ENCODE measurements at regions not wholly inside any gene's neighbourhood (a gene's known extent, or its start where the extent isn't known, plus 50 kb on each side); places are given as distances from the start of the nearest gene placed in this dataset.

- DNase-seq (ENCODE audit: low read depth, low spot score) = no peak
- H2AFZ ChIP-seq (ENCODE audit: low read depth, low read length, poor library complexity, severe bottlenecking) = no peak overlapping the region
- ChIA-PET POLR2A (no interaction called here), CTCF (no interaction called here), RAD21 (ENCODE audit: low non-redundant PET in 1 of 2, low total read pairs in 2 of 2, uncharacterized antibody in 2 of 2, unreplicated experiment in 2 of 2) (no interaction called here)
- TF ChIP-seq EZH2 (IDR thresholded peaks at IDR 0.05) (no peak), MAX (IDR thresholded peaks at IDR 0.05) (no peak), SRF (IDR thresholded peaks at IDR 0.05; ENCODE audit: low read depth) (no peak), SIN3A (IDR thresholded peaks at IDR 0.05; ENCODE audit: low read depth) (no peak), POLR2A (IDR thresholded peaks at IDR 0.05; ENCODE audit: borderline replicate concordance, extremely low read depth, insufficient read depth, insufficient read length) (no peak), ZFX (IDR thresholded peaks at IDR 0.05) (no peak), POLR2AphosphoS5 (IDR thresholded peaks at IDR 0.05; ENCODE audit: low read depth, low read length) (no peak), ELF1 (IDR thresholded peaks at IDR 0.05; ENCODE audit: borderline replicate concordance, low read depth) (no peak), CBX3 (IDR thresholded peaks at IDR 0.05; ENCODE audit: low read depth) (no peak)
- no peak overlapping the region for H3K4me3 ChIP-seq (replicated peaks in 1 of 2; ENCODE audit: low read depth in 1 of 2, low read length in 2 of 2)
- H3K9ac ChIP-seq (ENCODE audit: low read length) = no peak overlapping the region
- H3K4me2 ChIP-seq (ENCODE audit: low read length) = no peak overlapping the region
- no peaks in the 10 kb centered on the region for H3K79me2 ChIP-seq (ENCODE audit: insufficient read depth, low read length)
- H3K9me3 ChIP-seq (ENCODE audit: control insufficient read depth in 1 of 2, insufficient read depth in 1 of 2, low read depth in 1 of 2, low read length in 2 of 2) = peaks cover 4 to 17% of the 10 kb centered on the region in 2 experiments; a peak in 2 of 4 replicates
- no peaks in the 10 kb centered on the region for H3K9me2 ChIP-seq (ENCODE audit: insufficient read depth)
- no peaks in the 10 kb centered on the region; a peak in 1 of 4 replicates for H3K36me3 ChIP-seq (ENCODE audit: control insufficient read depth in 1 of 2, insufficient read depth in 2 of 2, low read length in 2 of 2)
- intact Hi-C loops (cut with micrococcal nuclease) = no loop called here
- no peaks in the 10 kb centered on the region for H4K20me1 ChIP-seq (ENCODE audit: insufficient read depth)
- BruUV-seq (replicated peaks) = no TSS peak
- no peak overlapping the region for H3K27ac ChIP-seq (ENCODE audit: low read depth, low read length)
- no peak for ATAC-seq
- H3K27me3 ChIP-seq (ENCODE audit: insufficient read depth, low read length) = no peaks in the 10 kb centered on the region
- no peaks in the 10 kb centered on the region for H3K4me1 ChIP-seq (ENCODE audit: control insufficient read depth in 1 of 2, insufficient read depth in 2 of 2, low read length in 2 of 2)
These were observed 104.7 kb upstream of the IRX2 start for GRCh38 chr5:2856206-2856605.

GRCh38 chr5:2852446-2852845 lies 101.0 kb upstream of the IRX2 start:
- RAD21 ChIA-PET (ENCODE audit: low non-redundant PET in 1 of 2, low total read pairs in 2 of 2, uncharacterized antibody in 2 of 2, unreplicated experiment in 2 of 2) = no interaction called here
- intact Hi-C loops (cut with micrococcal nuclease) = no loop called here
- POLR2A ChIA-PET = no interaction called here
- BruUV-seq (replicated peaks) = no TSS peak
- CTCF ChIA-PET = no interaction called here
- H3K9ac ChIP-seq (ENCODE audit: low read length) = no peak overlapping the region
- no peaks in the 10 kb centered on the region for H3K27me3 ChIP-seq (ENCODE audit: insufficient read depth, low read length)
- no peak for TF ChIP-seq ZFX (IDR thresholded peaks at IDR 0.05)
- TF ChIP-seq CBX3 (IDR thresholded peaks at IDR 0.05; ENCODE audit: low read depth) = no peak
- TF ChIP-seq ATF3 (IDR thresholded peaks at IDR 0.05) = no peak
- TF ChIP-seq CEBPB (IDR thresholded peaks at IDR 0.05; ENCODE audit: low read depth) = no peak
- no peak for TF ChIP-seq REST (IDR thresholded peaks at IDR 0.05; ENCODE audit: low read depth)
- TF ChIP-seq YY1 (IDR thresholded peaks at IDR 0.05; ENCODE audit: extremely low read depth, insufficient replicate concordance, low read depth, low read length) = no peak
- no peak for TF ChIP-seq TCF7L2 (IDR thresholded peaks at IDR 0.05; ENCODE audit: borderline replicate concordance, extremely low read depth, insufficient read depth, insufficient read length)
- TF ChIP-seq ZNF274 (IDR thresholded peaks at IDR 0.05; ENCODE audit: low read depth, low read length) = no peak
- no peak overlapping the region for H2AFZ ChIP-seq (ENCODE audit: low read depth, low read length, poor library complexity, severe bottlenecking)
- no peak overlapping the region for H3K4me3 ChIP-seq (replicated peaks in 1 of 2; ENCODE audit: low read depth in 1 of 2, low read length in 2 of 2)
- H3K27ac ChIP-seq (ENCODE audit: low read depth, low read length) = no peak overlapping the region
- H3K9me2 ChIP-seq (ENCODE audit: insufficient read depth) = no peaks in the 10 kb centered on the region
- H4K20me1 ChIP-seq (ENCODE audit: insufficient read depth) = no peaks in the 10 kb centered on the region
- no peak overlapping the region for H3K4me2 ChIP-seq (ENCODE audit: low read length)
- no peaks in the 10 kb centered on the region for H3K4me1 ChIP-seq (ENCODE audit: control insufficient read depth in 1 of 2, insufficient read depth in 2 of 2, low read length in 2 of 2)
- H3K9me3 ChIP-seq (ENCODE audit: control insufficient read depth in 1 of 2, insufficient read depth in 1 of 2, low read depth in 1 of 2, low read length in 2 of 2) = peaks cover 0 to 19% of the 10 kb centered on the region in 2 experiments; a peak in 2 of 4 replicates
- ATAC-seq (no peak), DNase-seq (ENCODE audit: low read depth, low spot score) (no peak)
- H3K79me2 ChIP-seq (ENCODE audit: insufficient read depth, low read length) = no peaks in the 10 kb centered on the region
- H3K36me3 ChIP-seq (ENCODE audit: control insufficient read depth in 1 of 2, insufficient read depth in 2 of 2, low read length in 2 of 2) = no peaks in the 10 kb centered on the region
